Hepatocyte (in vitro differentiated cells): ENCODE measurements at regions not wholly inside any gene's neighbourhood (a gene's known extent, or its start where the extent isn't known, plus 50 kb on each side); places are given as distances from the start of the nearest gene placed in this dataset.
"Not testable (repeated sequence)": the region's sequence is repeated elsewhere in the genome, so short reads cannot be mapped to it uniquely, and the experiment has no call there.

Source experiments
- DNase-seq: peaks from one replicate; pipeline ENCODE4 v3.0.0-alpha.2; 2016; ENCODE audit warnings: low spot score
- H2AFZ ChIP-seq: fragments of 200-600 bp; sonication (generic); 2 replicates; pipeline ENCODE4 v1.6.0; 2016; ENCODE audit warnings: antibody characterized with exemption, mild to moderate bottlenecking
- H3K27ac ChIP-seq: fragments of 200-600 bp; sonication (generic); 2 replicates; pipeline ENCODE4 v1.5.1; 2016; ENCODE audit warnings: mild to moderate bottlenecking
- H3K27me3 ChIP-seq: fragments of 200-600 bp; sonication (generic); 2 replicates; pipeline ENCODE4 v1.6.1; 2016
- H3K36me3 ChIP-seq: fragments of 200-600 bp; sonication (generic); replicated peaks from 2 replicates; pipeline ENCODE4 v1.5.1; 2016; ENCODE audit warnings: low read depth; ENCODE audit not compliant: insufficient read depth
- H3K4me1 ChIP-seq: fragments of 200-600 bp; sonication (generic); 2 replicates; pipeline ENCODE4 v1.5.1; 2016; ENCODE audit warnings: mild to moderate bottlenecking, moderate library complexity; ENCODE audit not compliant: insufficient read depth
- H3K4me2 ChIP-seq: fragments of 200-600 bp; sonication (generic); 2 replicates; pipeline ENCODE4 v1.6.0; 2016
- H3K4me3 ChIP-seq: fragments of 200-600 bp; sonication (generic); 2 replicates; pipeline ENCODE4 v1.5.1; 2016; ENCODE audit warnings: mild to moderate bottlenecking
- H3K79me2 ChIP-seq: fragments of 200-600 bp; sonication (generic); 2 replicates; pipeline ENCODE4 v1.6.0; 2017; ENCODE audit warnings: mild to moderate bottlenecking
- H3K9me2 ChIP-seq: fragments of 200-600 bp; sonication (generic); replicated peaks from 2 replicates; pipeline ENCODE4 v1.6.0; 2017; ENCODE audit warnings: mild to moderate bottlenecking; ENCODE audit not compliant: insufficient read depth
- H3K9me3 ChIP-seq: fragments of 200-600 bp; sonication (generic); 2 replicates; pipeline ENCODE4 v1.5.1; 2016; ENCODE audit warnings: low read depth, mild to moderate bottlenecking
- H4K20me1 ChIP-seq: fragments of 200-600 bp; sonication (generic); 2 replicates; pipeline ENCODE4 v1.6.0; 2016; ENCODE audit warnings: mild to moderate bottlenecking; ENCODE audit not compliant: insufficient read depth, poor library complexity, severe bottlenecking
- EZH2 ChIP-seq: fragments of 200-600 bp; sonication (generic); IDR thresholded peaks from 2 replicates; pipeline ENCODE4 v1.6.1; 2016; ENCODE audit warnings: antibody characterized with exemption, mild to moderate bottlenecking, borderline replicate concordance
- EZH2phosphoT487 ChIP-seq: fragments of 200-600 bp; sonication (generic); IDR thresholded peaks from one replicate; pipeline ENCODE4 v1.6.1; 2018; ENCODE audit warnings: antibody characterized with exemption, mild to moderate bottlenecking, low read depth, moderate library complexity; ENCODE audit not compliant: unreplicated experiment, severe bottlenecking
- WGBS: methylation state at CpG from one replicate; pipeline ENCODE4 v1.1.6; 2016; ENCODE audit warnings: low lambda C conversion rate; ENCODE audit errors: missing lambda C conversion rate; 5-methylcytosine and 5-hydroxymethylcytosine counted together
- TF ChIP-seq, protein P1 (sequence below): fragments of 200-600 bp; sonication (generic); IDR thresholded peaks from 2 replicates; pipeline ENCODE4 v1.5.1; 2016; ENCODE audit warnings: antibody characterized with exemption, mild to moderate bottlenecking; ENCODE audit not compliant: poor library complexity

GRCh38 chr4:179372746-179373145 is 1930.5 kb upstream of the AGA start:
- TF ChIP-seq EZH2phosphoT487 (no peak), EZH2 (no peak)
- TF ChIP-seq, protein P1, sequence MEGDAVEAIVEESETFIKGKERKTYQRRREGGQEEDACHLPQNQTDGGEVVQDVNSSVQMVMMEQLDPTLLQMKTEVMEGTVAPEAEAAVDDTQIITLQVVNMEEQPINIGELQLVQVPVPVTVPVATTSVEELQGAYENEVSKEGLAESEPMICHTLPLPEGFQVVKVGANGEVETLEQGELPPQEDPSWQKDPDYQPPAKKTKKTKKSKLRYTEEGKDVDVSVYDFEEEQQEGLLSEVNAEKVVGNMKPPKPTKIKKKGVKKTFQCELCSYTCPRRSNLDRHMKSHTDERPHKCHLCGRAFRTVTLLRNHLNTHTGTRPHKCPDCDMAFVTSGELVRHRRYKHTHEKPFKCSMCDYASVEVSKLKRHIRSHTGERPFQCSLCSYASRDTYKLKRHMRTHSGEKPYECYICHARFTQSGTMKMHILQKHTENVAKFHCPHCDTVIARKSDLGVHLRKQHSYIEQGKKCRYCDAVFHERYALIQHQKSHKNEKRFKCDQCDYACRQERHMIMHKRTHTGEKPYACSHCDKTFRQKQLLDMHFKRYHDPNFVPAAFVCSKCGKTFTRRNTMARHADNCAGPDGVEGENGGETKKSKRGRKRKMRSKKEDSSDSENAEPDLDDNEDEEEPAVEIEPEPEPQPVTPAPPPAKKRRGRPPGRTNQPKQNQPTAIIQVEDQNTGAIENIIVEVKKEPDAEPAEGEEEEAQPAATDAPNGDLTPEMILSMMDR, result no peak
- no peak overlapping the region for H3K4me3 ChIP-seq
- no peak for DNase-seq
- H3K27me3 ChIP-seq, result no peaks in the 10 kb centered on the region
- no peaks in the 10 kb centered on the region for H3K9me3 ChIP-seq
- H3K27ac ChIP-seq, result no peak overlapping the region
- no peaks in the 10 kb centered on the region for H3K36me3 ChIP-seq
- no peaks in the 10 kb centered on the region for H3K79me2 ChIP-seq
- H2AFZ ChIP-seq, result no peak overlapping the region
- no peak overlapping the region for H3K4me2 ChIP-seq
- H3K9me2 ChIP-seq, result no peaks in the 10 kb centered on the region
- no peaks in the 10 kb centered on the region for H4K20me1 ChIP-seq
- no peaks in the 10 kb centered on the region for H3K4me1 ChIP-seq

DNA sequence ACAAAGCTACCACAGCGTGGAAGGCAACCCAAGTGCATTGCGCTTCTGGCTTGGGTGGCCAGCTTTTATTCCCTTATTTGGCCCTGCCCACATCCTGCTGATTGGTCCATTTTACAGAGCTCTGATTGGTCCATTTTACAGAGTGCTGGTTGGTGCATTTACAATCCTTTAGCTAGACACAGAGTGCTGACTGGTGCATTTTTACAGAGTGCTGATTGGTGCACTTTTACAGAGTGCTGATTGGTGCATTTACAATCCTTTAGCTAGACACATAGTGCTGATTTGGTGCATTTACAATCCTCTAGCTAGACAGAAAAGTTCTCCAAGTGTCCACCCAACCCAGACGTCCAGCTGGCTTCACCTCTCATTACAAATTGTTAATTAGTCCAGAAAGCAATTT is 1936.6 kb upstream of the AGA start:
- H3K36me3 ChIP-seq, H2AFZ ChIP-seq, H3K9me3 ChIP-seq, DNase-seq, H4K20me1 ChIP-seq, H3K4me1 ChIP-seq, H3K27ac ChIP-seq, H3K9me2 ChIP-seq, H3K79me2 ChIP-seq, H3K4me2 ChIP-seq, H3K4me3 ChIP-seq, H3K27me3 ChIP-seq: not testable (repeated sequence)
- WGBS, result 96% methylated on average over 3 of the region's 3 CpGs

- WGBS, result 90% methylated on average over 4 of the region's 4 CpGs
- Histone ChIP-seq H4K20me1 (no peaks in the 10 kb centered on the region), H3K27me3 (no peaks in the 10 kb centered on the region), H3K4me3 (no peak overlapping the region), H3K9me2 (no peaks in the 10 kb centered on the region), H2AFZ (no peak overlapping the region), H3K4me1 (no peaks in the 10 kb centered on the region), H3K9me3 (no peaks in the 10 kb centered on the region), H3K79me2 (no peaks in the 10 kb centered on the region), H3K27ac (no peak overlapping the region), H3K4me2 (no peak overlapping the region), H3K36me3 (no peaks in the 10 kb centered on the region)
- DNase-seq, result no peak
- no peak for TF ChIP-seq EZH2phosphoT487
- TF ChIP-seq EZH2, result no peak
- TF ChIP-seq, protein P1, result no peak
Observed at GRCh38 chr4:179392787-179393186, 1950.5 kb upstream of the AGA start.

DNA sequence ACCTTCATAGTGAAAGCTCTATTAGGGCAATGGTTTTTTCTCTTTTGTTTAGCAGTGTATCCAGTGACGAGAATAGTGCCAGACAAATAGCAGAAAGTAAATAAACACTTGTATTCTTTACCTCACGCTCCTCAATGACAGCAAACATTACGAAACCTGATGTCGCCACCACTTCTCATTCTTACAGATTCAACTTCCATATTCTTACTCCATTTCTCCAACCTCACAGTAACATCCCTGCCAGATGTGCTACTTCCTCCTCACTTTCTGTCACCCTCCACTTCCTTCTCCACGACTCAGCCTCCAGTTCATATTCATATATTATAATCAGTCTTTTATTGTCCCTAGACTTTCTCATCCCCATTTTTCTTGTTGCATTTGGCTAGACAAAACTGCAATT is 1956.2 kb upstream of the AGA start:
- no peak overlapping the region for H3K4me2 ChIP-seq
- TF ChIP-seq, protein P1, result no peak
- TF ChIP-seq EZH2phosphoT487 (no peak), EZH2 (no peak)
- no peak overlapping the region for H2AFZ ChIP-seq
- H3K79me2 ChIP-seq, result no peaks in the 10 kb centered on the region
- no peaks in the 10 kb centered on the region for H3K9me3 ChIP-seq
- 74% methylated on average over 5 of the region's 5 CpGs for WGBS
- no peaks in the 10 kb centered on the region for H3K36me3 ChIP-seq
- H3K4me3 ChIP-seq, result no peak overlapping the region
- H3K27ac ChIP-seq, result no peak overlapping the region
- DNase-seq, result no peak
- no peaks in the 10 kb centered on the region for H4K20me1 ChIP-seq
- H3K27me3 ChIP-seq, result no peaks in the 10 kb centered on the region
- H3K9me2 ChIP-seq, result no peaks in the 10 kb centered on the region
- no peaks in the 10 kb centered on the region for H3K4me1 ChIP-seq
